Esophagus muscularis mucosa (tissue), 3 donors: ENCODE measurements at regions not wholly inside any gene's neighbourhood (a gene's known extent, or its start where the extent isn't known, plus 50 kb on each side); places are given as distances from the start of the nearest gene placed in this dataset.

Source experiments
- POLR2A ChIP-seq: fragments of 450-650 bp; IDR thresholded peaks from one replicate; pipeline ENCODE4 v1.6.1; 2017; ENCODE audit warnings: antibody characterized with exemption, moderate library complexity, mild to moderate bottlenecking, low read depth
- POLR2AphosphoS5 ChIP-seq, 2 donors: sonication (generic); formaldehyde crosslinking; IDR thresholded peaks; one replicate each; pipeline ENCODE4 v1.6.1; 2017; ENCODE audit warnings: antibody characterized with exemption in 2 of 2
- TF ChIP-seq, protein P1 (sequence below), 3 experiments: fragments of 200-600 bp in 2 of 3; fragments of 450-650 bp in 1 of 3; sonication (generic) in 2 of 3; IDR thresholded peaks; one replicate each; pipeline ENCODE4 v1.5.1; 2017 to 2019; ENCODE audit warnings: antibody characterized with exemption in 3 of 3, mild to moderate bottlenecking in 2 of 3, moderate library complexity in 1 of 3

DNA sequence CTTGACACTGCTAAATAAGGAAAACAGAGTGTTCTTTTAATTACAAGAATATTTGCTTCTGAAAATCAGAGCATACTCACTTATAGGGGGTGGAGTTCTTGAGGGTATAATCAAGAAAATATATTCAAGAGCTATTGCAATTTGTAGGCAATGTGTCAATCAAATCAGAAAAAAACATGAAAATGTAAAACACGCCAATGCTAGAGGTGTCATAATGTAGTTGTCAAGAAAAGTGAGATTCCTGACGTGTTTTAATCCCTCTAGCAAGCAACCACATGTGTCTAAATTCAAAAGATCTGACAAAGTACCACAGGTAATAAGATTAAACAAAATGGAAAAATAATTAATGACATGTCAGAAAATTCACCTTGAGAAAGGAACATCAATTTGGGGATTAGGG is 1440.7 kb upstream of the RAG2 start:
- no peak for TF ChIP-seq POLR2A
- TF ChIP-seq, protein P1, sequence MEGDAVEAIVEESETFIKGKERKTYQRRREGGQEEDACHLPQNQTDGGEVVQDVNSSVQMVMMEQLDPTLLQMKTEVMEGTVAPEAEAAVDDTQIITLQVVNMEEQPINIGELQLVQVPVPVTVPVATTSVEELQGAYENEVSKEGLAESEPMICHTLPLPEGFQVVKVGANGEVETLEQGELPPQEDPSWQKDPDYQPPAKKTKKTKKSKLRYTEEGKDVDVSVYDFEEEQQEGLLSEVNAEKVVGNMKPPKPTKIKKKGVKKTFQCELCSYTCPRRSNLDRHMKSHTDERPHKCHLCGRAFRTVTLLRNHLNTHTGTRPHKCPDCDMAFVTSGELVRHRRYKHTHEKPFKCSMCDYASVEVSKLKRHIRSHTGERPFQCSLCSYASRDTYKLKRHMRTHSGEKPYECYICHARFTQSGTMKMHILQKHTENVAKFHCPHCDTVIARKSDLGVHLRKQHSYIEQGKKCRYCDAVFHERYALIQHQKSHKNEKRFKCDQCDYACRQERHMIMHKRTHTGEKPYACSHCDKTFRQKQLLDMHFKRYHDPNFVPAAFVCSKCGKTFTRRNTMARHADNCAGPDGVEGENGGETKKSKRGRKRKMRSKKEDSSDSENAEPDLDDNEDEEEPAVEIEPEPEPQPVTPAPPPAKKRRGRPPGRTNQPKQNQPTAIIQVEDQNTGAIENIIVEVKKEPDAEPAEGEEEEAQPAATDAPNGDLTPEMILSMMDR (IDR thresholded peaks at IDR 0.05) = no peak
- no peak for TF ChIP-seq POLR2AphosphoS5 (IDR thresholded peaks at IDR 0.05)
